ENCODE measurements at regions not wholly inside any gene's neighbourhood (a gene's known extent, or its start where the extent isn't known, plus 50 kb on each side); places are given as distances from the start of the nearest gene placed in this dataset.

DNA sequence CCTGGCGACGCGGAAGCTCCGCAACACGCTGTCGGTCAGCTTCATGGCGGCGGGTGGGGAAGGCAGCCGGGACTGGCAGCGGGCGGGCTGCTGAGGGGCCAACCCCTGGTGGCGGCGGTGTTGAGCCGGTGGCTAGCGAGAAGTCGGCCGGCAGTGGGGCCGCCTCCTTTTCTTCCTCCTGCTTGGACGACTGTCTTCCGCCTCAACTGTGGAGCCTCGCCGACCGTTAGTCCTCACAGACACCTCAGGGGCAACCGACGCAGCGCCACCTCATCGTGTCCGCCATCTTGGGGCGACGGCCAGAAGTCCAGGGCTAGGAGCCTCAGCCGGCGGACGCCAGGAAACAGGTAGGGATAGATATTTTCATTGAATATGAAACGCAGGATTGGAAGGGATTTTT, 875.1 kb downstream of the NSUN3 start:
- DNase-seq (ENCODE audit: low read depth, low spot score): no peak
- no peaks in the 10 kb centered on the region for H3K27me3 ChIP-seq (ENCODE audit: insufficient read depth, insufficient read length)
- no peak for TF ChIP-seq ZNF274 (IDR thresholded peaks at IDR 0.05; ENCODE audit: low read depth, low read length)
- no peak for TF ChIP-seq YY1 (IDR thresholded peaks at IDR 0.05; ENCODE audit: insufficient read depth, insufficient read length)
- TF ChIP-seq SUZ12 (IDR thresholded peaks at IDR 0.05; ENCODE audit: extremely low read depth, insufficient read depth, insufficient read length): no peak

DNA sequence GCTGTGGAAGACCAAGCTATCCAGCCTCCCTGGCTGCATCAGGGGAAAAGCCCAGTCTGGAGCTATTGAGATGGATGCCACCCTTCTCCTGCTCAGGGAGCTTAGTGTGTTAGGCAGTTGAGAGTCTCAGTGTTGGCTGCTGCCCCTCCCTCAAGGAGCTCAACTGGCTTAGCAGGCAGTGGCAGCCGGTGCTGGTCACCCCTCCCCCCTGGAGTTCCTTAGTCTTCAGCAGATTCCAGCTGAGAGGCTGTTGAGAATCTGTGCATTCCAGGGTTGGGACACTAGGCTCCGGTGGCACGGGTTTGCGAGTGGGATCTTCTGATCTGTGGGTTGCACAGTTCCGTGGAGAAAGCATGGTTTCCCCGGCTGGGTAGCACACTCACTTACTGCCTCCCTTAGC, 883.8 kb downstream of the NSUN3 start:
- H3K9ac ChIP-seq (ENCODE audit: insufficient read length, low read depth): no peak overlapping the region
- no peaks in the 10 kb centered on the region for H3K4me1 ChIP-seq (ENCODE audit: insufficient read depth, insufficient read length)
- H3K4me3 ChIP-seq (ENCODE audit: insufficient read length, low read depth): no peak overlapping the region
- no peaks in the 10 kb centered on the region for H3K27me3 ChIP-seq (ENCODE audit: insufficient read depth, insufficient read length)
- TF ChIP-seq ZNF274 (IDR thresholded peaks at IDR 0.05; ENCODE audit: low read depth, low read length): no peak
- TF ChIP-seq YY1 (IDR thresholded peaks at IDR 0.05; ENCODE audit: insufficient read depth, insufficient read length): no peak
- no peaks in the 10 kb centered on the region for H3K9me3 ChIP-seq (ENCODE audit: insufficient read depth, low read length)
- H3K36me3 ChIP-seq (ENCODE audit: insufficient read depth, insufficient read length, low read length): no peaks in the 10 kb centered on the region
- DNase-seq (ENCODE audit: low read depth, low spot score): no peak

More for the DNA sequence above, 875.1 kb downstream of the NSUN3 start:
- Histone ChIP-seq H3K4me3 (ENCODE audit: insufficient read length, low read depth) (no peak overlapping the region), H3K9me3 (ENCODE audit: insufficient read depth, low read length) (no peaks in the 10 kb centered on the region; the same call in 1 of the 2 replicates), H3K9ac (ENCODE audit: insufficient read length, low read depth) (no peak overlapping the region), H3K4me1 (ENCODE audit: insufficient read depth, insufficient read length) (no peaks in the 10 kb centered on the region), H3K36me3 (ENCODE audit: insufficient read depth, insufficient read length, low read length) (no peaks in the 10 kb centered on the region)

DNA sequence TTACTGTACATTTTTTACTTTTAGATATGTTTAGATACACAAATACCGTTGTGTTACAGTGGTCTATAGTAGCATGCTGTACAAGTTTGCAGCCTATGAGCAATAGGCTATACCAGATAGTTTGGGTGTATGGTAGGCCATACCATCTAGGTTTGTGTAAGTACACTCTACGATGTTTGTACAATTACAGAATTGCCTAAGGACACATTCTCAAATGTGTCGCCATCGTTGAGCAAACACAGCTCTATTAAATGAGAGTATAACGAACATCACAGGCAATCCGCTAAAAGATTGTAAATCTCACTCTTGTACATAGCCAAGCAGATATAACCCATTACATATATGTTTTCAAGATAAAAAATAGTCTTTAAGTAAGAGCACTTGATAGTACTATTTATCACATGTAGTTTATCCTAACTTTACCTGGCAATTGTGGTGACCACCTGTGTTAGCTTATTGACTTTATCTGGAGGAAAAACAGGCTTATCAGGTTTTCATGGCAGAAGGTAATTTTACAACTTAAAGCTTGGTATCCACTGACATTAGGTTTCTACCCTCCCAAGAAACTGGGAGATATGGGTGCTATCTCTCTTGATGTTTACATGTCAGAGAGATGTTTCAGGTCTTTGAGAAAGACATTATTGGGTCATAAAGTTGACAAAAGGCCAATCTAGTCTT, 898.7 kb downstream of the NSUN3 start:
- Histone ChIP-seq H3K4me1 (ENCODE audit: insufficient read depth, insufficient read length) (no peaks in the 10 kb centered on the region), H3K9ac (ENCODE audit: insufficient read length, low read depth) (no peak overlapping the region), H3K9me3 (ENCODE audit: insufficient read depth, low read length) (no peaks in the 10 kb centered on the region), H3K36me3 (ENCODE audit: insufficient read depth, insufficient read length, low read length) (no peaks in the 10 kb centered on the region), H3K27me3 (ENCODE audit: insufficient read depth, insufficient read length) (no peaks in the 10 kb centered on the region), H3K4me3 (ENCODE audit: insufficient read length, low read depth) (no peak overlapping the region)
- no peak for TF ChIP-seq SUZ12 (IDR thresholded peaks at IDR 0.05; ENCODE audit: extremely low read depth, insufficient read depth, insufficient read length)
- no peak for TF ChIP-seq ZNF274 (IDR thresholded peaks at IDR 0.05; ENCODE audit: low read depth, low read length)
- no peak for TF ChIP-seq YY1 (IDR thresholded peaks at IDR 0.05; ENCODE audit: insufficient read depth, insufficient read length)
- DNase-seq (ENCODE audit: low read depth, low spot score): no peak

DNA sequence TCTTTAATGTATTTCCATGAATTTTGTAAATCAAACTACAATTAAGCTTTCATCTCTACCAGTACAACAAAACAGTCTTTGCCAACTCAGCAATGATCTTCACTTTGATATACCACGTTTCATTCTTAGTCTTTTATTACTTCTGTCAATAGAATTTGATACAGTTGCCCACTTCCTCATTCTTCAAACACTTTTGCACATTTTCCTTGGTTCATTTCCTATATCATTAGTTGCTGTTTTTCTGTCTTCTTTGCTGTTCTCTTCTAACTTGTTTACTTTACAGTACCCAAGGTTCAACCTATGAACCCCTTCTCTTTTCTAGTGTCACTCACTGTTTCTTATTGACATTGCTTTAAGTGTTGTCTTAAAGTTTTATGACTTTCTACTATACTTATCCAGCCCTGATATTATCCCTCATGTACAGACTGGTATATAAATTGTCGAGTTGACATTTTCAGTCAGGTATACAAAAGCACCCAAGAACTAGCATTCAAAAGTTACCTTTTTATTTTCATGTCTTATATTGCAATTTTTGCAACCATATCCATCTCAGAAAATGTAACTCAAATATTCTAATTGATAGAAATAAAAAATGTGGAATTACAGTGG, 903.1 kb downstream of the NSUN3 start:
- no peak overlapping the region for H3K4me3 ChIP-seq (ENCODE audit: insufficient read length, low read depth)
- H3K9me3 ChIP-seq (ENCODE audit: insufficient read depth, low read length): no peaks in the 10 kb centered on the region
- no peaks in the 10 kb centered on the region for H3K36me3 ChIP-seq (ENCODE audit: insufficient read depth, insufficient read length, low read length)
- no peak overlapping the region for H3K9ac ChIP-seq (ENCODE audit: insufficient read length, low read depth)
- H3K27me3 ChIP-seq (ENCODE audit: insufficient read depth, insufficient read length): no peaks in the 10 kb centered on the region
- no peak for TF ChIP-seq SUZ12 (IDR thresholded peaks at IDR 0.05; ENCODE audit: extremely low read depth, insufficient read depth, insufficient read length)
- no peak for TF ChIP-seq ZNF274 (IDR thresholded peaks at IDR 0.05; ENCODE audit: low read depth, low read length)
- TF ChIP-seq YY1 (IDR thresholded peaks at IDR 0.05; ENCODE audit: insufficient read depth, insufficient read length): no peak
- no peak for DNase-seq (ENCODE audit: low read depth, low spot score)
- H3K4me1 ChIP-seq (ENCODE audit: insufficient read depth, insufficient read length): no peaks in the 10 kb centered on the region

DNA sequence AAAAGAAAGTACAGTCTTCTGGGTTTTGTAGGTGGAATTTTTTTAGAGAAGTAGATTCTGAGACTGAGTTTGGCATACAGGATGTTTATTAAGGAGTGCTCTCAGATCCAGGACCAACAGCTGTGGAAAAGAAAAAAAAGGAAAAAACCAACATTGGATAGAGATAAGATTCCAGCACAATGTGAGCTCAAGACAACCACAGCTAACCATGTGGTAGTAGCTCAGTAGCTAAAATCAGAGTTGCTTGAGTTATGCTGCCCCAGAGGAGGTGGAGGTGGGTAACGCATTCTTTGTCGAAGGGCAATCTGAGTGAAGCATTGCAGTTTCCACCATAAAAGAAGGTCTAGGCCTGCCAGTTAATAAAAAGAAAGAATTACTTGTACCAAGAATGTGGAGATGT, 904.3 kb downstream of the NSUN3 start:
- DNase-seq (ENCODE audit: low read depth, low spot score): no peak
- no peaks in the 10 kb centered on the region for H3K4me1 ChIP-seq (ENCODE audit: insufficient read depth, insufficient read length)
- TF ChIP-seq ZNF274 (IDR thresholded peaks at IDR 0.05; ENCODE audit: low read depth, low read length): no peak
- no peak for TF ChIP-seq SUZ12 (IDR thresholded peaks at IDR 0.05; ENCODE audit: extremely low read depth, insufficient read depth, insufficient read length)
- no peak for TF ChIP-seq YY1 (IDR thresholded peaks at IDR 0.05; ENCODE audit: insufficient read depth, insufficient read length)
- H3K36me3 ChIP-seq (ENCODE audit: insufficient read depth, insufficient read length, low read length): no peaks in the 10 kb centered on the region
- no peak overlapping the region for H3K4me3 ChIP-seq (ENCODE audit: insufficient read length, low read depth)
- H3K27me3 ChIP-seq (ENCODE audit: insufficient read depth, insufficient read length): no peaks in the 10 kb centered on the region
- no peaks in the 10 kb centered on the region for H3K9me3 ChIP-seq (ENCODE audit: insufficient read depth, low read length)
- H3K9ac ChIP-seq (ENCODE audit: insufficient read length, low read depth): no peak overlapping the region

DNA sequence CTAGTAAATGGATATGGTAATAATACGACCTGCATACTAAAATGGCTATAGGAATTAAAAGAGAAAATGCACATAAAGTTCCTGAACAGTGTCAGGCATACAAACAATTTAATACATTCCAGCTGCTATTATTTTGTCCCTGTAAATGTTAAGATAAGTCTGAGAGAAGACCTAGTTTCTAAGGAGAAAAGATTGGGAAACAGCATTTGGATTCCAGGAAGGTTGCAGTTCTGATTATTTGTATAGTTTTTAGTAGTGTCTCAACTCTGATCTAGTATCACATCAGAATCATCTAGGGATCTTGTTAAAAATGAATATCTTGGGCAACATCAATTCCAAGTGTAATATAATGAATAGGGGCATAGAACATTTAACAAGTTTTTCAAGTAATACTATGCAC, 905.7 kb downstream of the NSUN3 start:
- Histone ChIP-seq H3K4me3 (ENCODE audit: insufficient read length, low read depth) (no peak overlapping the region), H3K4me1 (ENCODE audit: insufficient read depth, insufficient read length) (no peaks in the 10 kb centered on the region), H3K9ac (ENCODE audit: insufficient read length, low read depth) (no peak overlapping the region), H3K9me3 (ENCODE audit: insufficient read depth, low read length) (no peaks in the 10 kb centered on the region), H3K27me3 (ENCODE audit: insufficient read depth, insufficient read length) (no peaks in the 10 kb centered on the region), H3K36me3 (ENCODE audit: insufficient read depth, insufficient read length, low read length) (no peaks in the 10 kb centered on the region)
- TF ChIP-seq YY1 (IDR thresholded peaks at IDR 0.05; ENCODE audit: insufficient read depth, insufficient read length): no peak
- no peak for TF ChIP-seq SUZ12 (IDR thresholded peaks at IDR 0.05; ENCODE audit: extremely low read depth, insufficient read depth, insufficient read length)
- no peak for TF ChIP-seq ZNF274 (IDR thresholded peaks at IDR 0.05; ENCODE audit: low read depth, low read length)
- no peak for DNase-seq (ENCODE audit: low read depth, low spot score)

DNA sequence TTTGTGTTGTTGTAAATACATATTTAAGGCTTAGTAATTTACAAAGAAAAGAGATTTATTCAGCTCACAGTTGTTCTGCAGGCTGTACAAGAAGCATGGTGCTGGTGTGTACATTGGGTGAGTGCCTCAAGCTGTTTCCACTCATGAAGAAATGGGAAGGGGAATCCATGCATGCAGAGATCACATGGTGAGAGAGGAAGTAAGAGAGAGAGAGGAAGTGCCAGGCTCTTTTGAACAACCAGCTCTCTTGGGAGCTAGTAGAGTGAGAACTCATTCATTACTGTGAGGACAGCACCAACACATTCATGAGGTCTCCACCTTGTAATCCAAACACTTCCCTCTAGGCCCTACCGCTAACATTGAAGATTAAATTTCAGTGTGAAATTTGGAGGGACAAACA, 909.2 kb downstream of the NSUN3 start:
- Histone ChIP-seq H3K27me3 (ENCODE audit: insufficient read depth, insufficient read length) (no peaks in the 10 kb centered on the region), H3K36me3 (ENCODE audit: insufficient read depth, insufficient read length, low read length) (no peaks in the 10 kb centered on the region), H3K9me3 (ENCODE audit: insufficient read depth, low read length) (no peaks in the 10 kb centered on the region), H3K4me3 (ENCODE audit: insufficient read length, low read depth) (no peak overlapping the region), H3K9ac (ENCODE audit: insufficient read length, low read depth) (no peak overlapping the region), H3K4me1 (ENCODE audit: insufficient read depth, insufficient read length) (no peaks in the 10 kb centered on the region)
- TF ChIP-seq SUZ12 (IDR thresholded peaks at IDR 0.05; ENCODE audit: extremely low read depth, insufficient read depth, insufficient read length): no peak
- no peak for TF ChIP-seq YY1 (IDR thresholded peaks at IDR 0.05; ENCODE audit: insufficient read depth, insufficient read length)
- no peak for TF ChIP-seq ZNF274 (IDR thresholded peaks at IDR 0.05; ENCODE audit: low read depth, low read length)
- no peak for DNase-seq (ENCODE audit: low read depth, low spot score)
